NB4 (cell line): ENCODE measurements at regions not wholly inside any gene's neighbourhood (a gene's known extent, or its start where the extent isn't known, plus 50 kb on each side); places are given as distances from the start of the nearest gene placed in this dataset.

ENCODE experiments used
- DNase-seq: peaks from one replicate; pipeline ENCODE4 v3.0.0; 2010; ENCODE audit warnings: low read depth
- H3K4me3 ChIP-seq: one replicate; pipeline ENCODE4 v1.5.1; 2011; ENCODE audit warnings: mild to moderate bottlenecking, low read depth, low read length, moderate library complexity
- CTCF ChIP-seq: IDR thresholded peaks from one replicate; pipeline ENCODE4 v1.5.1; 2012; ENCODE audit warnings: low read depth, low read length
- MAX ChIP-seq: IDR thresholded peaks from 2 replicates; pipeline ENCODE4 v1.6.1; 2011; ENCODE audit warnings: low read depth, low read length
- MYC ChIP-seq: IDR thresholded peaks from 2 replicates; pipeline ENCODE4 v1.6.1; 2011; ENCODE audit warnings: low read depth, low read length
- POLR2A ChIP-seq: IDR thresholded peaks from 2 replicates; pipeline ENCODE4 v1.6.1; 2011; ENCODE audit warnings: mild to moderate bottlenecking; ENCODE audit not compliant: insufficient read length; ENCODE audit errors: extremely low read depth

DNA sequence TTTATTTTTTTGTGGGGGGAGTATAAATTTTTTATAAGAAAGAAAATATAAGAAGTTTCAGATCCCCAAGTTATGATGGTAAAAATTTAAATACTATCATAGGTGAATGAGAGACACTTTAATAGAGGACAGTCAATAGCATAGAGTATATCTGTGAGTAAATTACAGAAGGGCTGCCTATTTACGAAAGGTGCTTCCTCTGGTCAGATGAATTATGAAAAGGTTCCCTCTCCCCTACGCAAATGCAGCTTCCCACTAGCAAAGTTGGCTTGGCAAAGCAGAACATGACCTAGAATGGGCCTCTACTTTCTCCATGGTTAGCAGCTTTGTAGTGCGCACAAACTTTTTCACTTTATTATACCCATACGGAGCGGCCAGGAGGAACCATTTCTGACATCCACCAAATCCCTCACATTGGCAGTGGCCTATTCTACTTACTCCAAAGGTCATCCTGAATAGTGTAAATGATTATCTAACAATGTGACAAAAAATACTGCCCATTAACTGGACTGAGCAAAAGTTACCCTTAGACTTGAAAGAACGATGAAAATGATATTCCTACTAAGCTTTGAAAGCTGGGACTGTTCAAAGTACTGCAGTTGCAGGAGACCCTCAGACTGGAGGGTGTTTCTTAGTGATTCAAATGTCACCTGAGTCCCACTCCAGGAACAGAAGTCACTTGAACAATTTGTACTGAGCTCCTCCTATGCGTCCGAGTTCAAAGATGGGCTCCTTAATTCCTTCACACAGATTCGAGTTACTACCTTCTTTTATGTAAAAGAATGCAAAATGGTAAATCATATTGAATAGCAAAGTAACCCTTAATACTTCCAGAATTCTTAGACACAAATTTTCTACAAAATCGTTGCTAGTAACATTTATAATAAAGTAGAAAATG lies 148.5 kb downstream of the NOL4 start:
- no peak for TF ChIP-seq MAX
- no peak for TF ChIP-seq MYC
- no peak for TF ChIP-seq CTCF
- TF ChIP-seq POLR2A, result no peak
- DNase-seq, result no peak
- no peak overlapping the region for H3K4me3 ChIP-seq

DNA sequence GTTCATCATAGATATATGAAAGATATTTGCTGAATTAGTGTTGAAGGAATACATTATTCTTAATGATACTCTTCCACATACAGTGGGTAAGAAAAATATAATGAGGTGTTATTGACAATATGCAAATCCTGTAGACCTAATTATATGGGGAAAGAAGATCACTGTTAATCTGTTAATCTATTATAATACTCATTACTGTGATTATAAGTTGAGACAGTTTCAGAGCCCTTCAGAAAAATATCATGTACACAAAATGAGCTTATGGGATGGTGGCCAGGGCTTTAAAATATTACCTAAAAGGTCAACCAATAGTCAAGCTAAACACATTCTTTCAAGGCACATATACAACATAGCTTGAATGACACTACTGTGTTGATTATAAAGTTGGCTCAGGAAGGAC lies 163.5 kb downstream of the NOL4 start:
- no peak for DNase-seq
- no peak overlapping the region for H3K4me3 ChIP-seq
- no peak for TF ChIP-seq MAX
- TF ChIP-seq POLR2A, result no peak
- no peak for TF ChIP-seq MYC
- TF ChIP-seq CTCF, result no peak

GRCh38 chr18:34055227-34055626 lies 169.5 kb downstream of the NOL4 start:
- H3K4me3 ChIP-seq, result no peak overlapping the region
- TF ChIP-seq POLR2A, result no peak
- no peak for TF ChIP-seq CTCF
- TF ChIP-seq MAX, result no peak
- TF ChIP-seq MYC, result no peak
- DNase-seq, result no peak

DNA sequence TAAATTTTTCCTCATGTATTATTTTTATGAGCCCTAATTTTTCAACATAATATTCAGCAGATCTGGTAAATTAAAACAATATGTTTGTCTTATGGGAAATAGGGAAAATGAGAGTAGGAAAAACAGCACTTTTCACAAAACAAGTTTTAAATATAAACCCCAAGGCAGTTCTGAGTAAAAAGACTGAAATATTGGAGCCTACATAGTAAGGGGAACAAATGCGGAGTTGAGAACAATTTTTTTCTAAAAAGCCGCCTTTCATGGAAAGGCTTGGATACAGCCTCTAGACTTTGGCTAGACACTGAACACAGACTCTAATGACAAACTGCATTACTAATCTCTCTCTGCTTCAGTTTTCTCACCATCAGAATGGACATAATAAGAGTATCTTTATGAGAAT lies 174.1 kb downstream of the NOL4 start:
- no peak for TF ChIP-seq MAX
- no peak for TF ChIP-seq POLR2A
- no peak for TF ChIP-seq MYC
- TF ChIP-seq CTCF, result no peak
- no peak for DNase-seq
- H3K4me3 ChIP-seq, result no peak overlapping the region

GRCh38 chr18:34049511-34049910 lies 175.2 kb downstream of the NOL4 start:
- no peak overlapping the region for H3K4me3 ChIP-seq
- no peak for DNase-seq
- TF ChIP-seq MYC (no peak), MAX (no peak), POLR2A (no peak), CTCF (no peak)
